Astrocyte of the cerebellum (primary cell): ENCODE measurements at regions not wholly inside any gene's neighbourhood (a gene's known extent, or its start where the extent isn't known, plus 50 kb on each side); places are given as distances from the start of the nearest gene placed in this dataset.

Experiments
- DNase-seq: peaks from one replicate; pipeline ENCODE4 v3.0.0-alpha.2; 2011; ENCODE audit warnings: low read depth
- H3K4me3 ChIP-seq: 2 replicates; pipeline ENCODE4 v1.5.1; 2011; ENCODE audit warnings: mild to moderate bottlenecking, low read depth, low read length, moderate library complexity
- in situ Hi-C: cut with HindIII; loops from 2 replicates; pipeline ENCODE4 v1.10.0; 2017; ENCODE audit warnings: low sequenced_read_pairs
- TF ChIP-seq, protein P1 (sequence below): IDR thresholded peaks from 2 replicates; pipeline ENCODE4 v1.5.1; 2012; ENCODE audit warnings: low read length, low read depth, moderate library complexity, mild to moderate bottlenecking; ENCODE audit errors: missing control alignments

DNA sequence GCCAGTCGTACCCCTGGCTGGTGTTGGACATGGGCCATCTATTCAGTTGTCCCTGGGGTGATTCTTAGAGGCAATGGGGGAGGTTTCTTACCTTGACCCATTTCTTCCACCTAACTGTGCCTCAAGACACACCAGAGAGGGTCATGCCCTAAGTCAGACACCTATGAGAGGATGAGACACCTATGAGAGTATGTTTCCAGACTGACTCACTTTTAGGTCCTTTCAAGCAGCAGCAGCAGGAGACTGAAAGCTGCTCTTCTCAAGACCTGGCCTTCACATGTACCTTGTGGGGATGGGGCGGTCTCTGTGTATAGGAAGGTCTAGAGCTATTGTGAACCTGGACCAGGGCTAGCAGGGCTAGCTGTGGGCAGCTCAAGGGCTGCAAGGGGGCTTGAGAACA, 130.1 kb downstream of the TENT4A start:
- no peak overlapping the region for H3K4me3 ChIP-seq
- TF ChIP-seq, protein P1, sequence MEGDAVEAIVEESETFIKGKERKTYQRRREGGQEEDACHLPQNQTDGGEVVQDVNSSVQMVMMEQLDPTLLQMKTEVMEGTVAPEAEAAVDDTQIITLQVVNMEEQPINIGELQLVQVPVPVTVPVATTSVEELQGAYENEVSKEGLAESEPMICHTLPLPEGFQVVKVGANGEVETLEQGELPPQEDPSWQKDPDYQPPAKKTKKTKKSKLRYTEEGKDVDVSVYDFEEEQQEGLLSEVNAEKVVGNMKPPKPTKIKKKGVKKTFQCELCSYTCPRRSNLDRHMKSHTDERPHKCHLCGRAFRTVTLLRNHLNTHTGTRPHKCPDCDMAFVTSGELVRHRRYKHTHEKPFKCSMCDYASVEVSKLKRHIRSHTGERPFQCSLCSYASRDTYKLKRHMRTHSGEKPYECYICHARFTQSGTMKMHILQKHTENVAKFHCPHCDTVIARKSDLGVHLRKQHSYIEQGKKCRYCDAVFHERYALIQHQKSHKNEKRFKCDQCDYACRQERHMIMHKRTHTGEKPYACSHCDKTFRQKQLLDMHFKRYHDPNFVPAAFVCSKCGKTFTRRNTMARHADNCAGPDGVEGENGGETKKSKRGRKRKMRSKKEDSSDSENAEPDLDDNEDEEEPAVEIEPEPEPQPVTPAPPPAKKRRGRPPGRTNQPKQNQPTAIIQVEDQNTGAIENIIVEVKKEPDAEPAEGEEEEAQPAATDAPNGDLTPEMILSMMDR = no peak
- no peak for DNase-seq
- in situ Hi-C loops = no loop called here

DNA sequence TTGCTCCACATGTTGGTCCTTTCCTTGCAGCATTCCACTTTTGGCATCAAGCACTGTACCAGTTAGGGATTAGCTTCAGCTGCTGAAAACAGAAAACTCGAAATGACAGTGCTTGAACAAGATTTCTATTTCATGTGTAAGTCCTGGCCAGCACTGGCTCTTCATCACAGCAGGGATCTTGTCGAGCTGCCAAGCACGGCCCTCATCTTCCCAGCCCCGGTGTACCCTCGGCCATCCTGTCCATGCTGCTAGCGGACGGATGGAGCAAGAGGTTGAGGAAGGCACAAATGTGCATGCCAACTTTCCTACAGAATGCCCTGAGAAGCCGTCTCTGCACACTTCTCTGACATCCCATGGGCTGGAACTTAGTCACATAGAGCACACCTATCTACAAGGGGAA, 130.6 kb downstream of the TENT4A start:
- no peak for DNase-seq
- TF ChIP-seq, protein P1 = no peak
- in situ Hi-C loops = no loop called here

DNA sequence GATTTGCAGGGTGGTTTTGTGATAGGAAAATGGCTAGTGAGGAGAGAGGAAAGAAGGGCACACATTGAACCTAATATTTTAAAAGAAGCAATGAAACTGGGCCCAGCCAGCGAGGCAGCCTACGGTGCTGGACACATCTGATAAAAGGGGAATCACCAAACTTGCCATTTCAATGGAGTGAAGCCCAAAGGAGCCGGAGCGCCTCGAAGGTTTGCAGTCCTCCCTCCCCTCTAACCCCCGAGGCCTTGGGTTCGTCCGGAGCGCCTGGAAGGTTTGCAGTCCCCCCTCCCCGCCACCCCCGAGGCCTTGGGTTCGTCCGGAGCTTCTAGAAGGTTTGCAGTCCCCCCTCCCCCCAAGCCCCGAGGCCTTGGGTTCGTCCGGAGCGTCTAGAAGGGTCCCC, 132.6 kb downstream of the TENT4A start:
- no peak for DNase-seq
- TF ChIP-seq, protein P1 = no peak
- in situ Hi-C loops = no loop called here
- no peak overlapping the region for H3K4me3 ChIP-seq

More for the DNA sequence above, 130.6 kb downstream of the TENT4A start:
- no peak overlapping the region for H3K4me3 ChIP-seq

DNA sequence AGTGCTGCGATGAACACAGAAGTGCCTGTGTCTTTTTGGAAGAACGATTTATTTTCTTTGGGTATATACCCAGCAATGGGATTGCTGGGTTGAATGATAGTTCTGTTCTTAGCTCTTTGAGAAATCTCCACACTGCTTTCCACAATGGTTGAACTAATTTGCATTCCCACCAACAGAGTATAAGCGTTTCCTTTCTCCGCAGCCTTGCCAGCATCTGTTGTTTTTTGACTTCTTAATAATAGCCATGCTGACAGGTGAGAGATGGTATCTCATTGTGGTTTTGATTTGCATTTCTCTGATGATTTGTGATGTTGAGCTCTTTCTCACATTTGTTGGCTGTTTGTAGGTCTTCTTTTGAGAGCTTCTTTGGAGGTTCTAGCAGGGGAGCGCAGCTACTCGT, 134.6 kb downstream of the TENT4A start:
- in situ Hi-C loops = no loop called here

DNA sequence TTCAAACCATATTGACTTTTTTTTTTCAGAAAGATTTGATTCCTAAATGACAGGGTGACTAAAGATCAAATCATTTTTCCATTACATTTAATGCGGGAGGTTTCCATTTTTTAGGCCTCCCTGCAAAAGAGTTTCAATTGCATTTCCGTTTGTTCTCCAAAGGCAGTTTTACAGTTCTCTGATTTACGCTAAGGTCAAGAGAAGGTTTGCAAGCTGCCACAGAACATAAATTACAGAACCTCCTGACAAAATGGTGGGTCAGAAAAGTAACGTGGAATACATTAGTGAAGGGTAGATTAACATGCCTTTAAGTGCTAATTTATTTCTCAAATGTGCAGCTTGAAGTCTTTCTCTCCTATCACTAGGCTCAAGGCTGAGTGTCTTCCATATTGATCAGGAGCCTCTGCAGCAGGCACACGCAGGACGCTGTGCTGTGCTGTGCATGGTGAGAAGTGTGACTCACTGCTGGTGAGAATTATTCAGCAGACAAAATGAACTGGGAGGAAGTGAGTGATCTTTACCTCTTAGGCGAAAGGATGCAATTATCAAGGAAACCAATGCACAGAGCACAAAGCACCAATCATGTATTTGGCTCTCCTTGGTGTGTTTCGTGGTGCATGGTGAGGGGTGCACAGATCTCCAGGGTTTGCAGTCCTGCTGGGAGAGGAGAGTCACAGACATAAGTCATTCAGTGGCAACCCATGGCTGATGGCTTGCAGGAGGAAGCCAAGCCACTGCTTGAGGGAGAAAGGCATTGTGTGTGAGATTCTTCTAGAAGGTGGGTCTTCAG, 136.3 kb downstream of the TENT4A start:
- in situ Hi-C loops = no loop called here
- no peak overlapping the region for H3K4me3 ChIP-seq
- TF ChIP-seq, protein P1 = no peak
- no peak for DNase-seq

More for the DNA sequence above, 134.6 kb downstream of the TENT4A start:
- DNase-seq = no peak
- TF ChIP-seq, protein P1 = no peak
- no peak overlapping the region for H3K4me3 ChIP-seq

DNA sequence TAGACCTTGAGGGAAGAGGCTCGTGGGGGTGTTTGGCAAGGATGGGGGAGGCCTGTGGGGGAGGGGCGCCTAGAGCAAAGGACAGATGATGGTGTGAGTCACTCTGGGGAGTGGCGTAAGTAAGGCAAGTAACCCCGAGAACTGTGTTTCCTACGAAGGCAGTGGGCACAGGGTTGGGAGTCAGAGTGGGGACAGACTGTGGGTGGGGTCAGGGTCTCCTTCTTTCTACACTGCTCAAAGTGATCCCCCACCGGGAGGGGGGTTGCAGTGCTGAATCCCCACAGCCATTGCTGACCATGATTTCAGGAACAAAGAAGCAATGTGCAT, 136.8 kb downstream of the TENT4A start:
- TF ChIP-seq, protein P1 = no peak
- in situ Hi-C loops = no loop called here
- DNase-seq = no peak
- H3K4me3 ChIP-seq = no peak overlapping the region
